ENCODE measurements at regions not wholly inside any gene's neighbourhood (a gene's known extent, or its start where the extent isn't known, plus 50 kb on each side); places are given as distances from the start of the nearest gene placed in this dataset.
A peak's percentile ranks its signal among the peaks of the same experiment; 100 is the strongest.

GRCh38 chr6:21666853-21667681, 73.5 kb downstream of the SOX4 start:
- Histone ChIP-seq H3K4me1 (no peaks in the 10 kb centered on the region), H3K9me3 (no peaks in the 10 kb centered on the region), H3K27ac (peak overlapping the region; percentile 86 to 93), H3K4me3 (peak overlapping the region; percentile 41 to 94 (median 76)), H3K36me3 (no peaks in the 10 kb centered on the region), H3K27me3 (no peaks in the 10 kb centered on the region)
- DNase-seq (ENCODE audit: low spot score in 2 of 2), result peak in 1 of 2 donors; percentile 50
- intact Hi-C loops (cut with DNase I; ENCODE audit: low total_unique reads), result no loop called here
- TF ChIP-seq, protein P1, sequence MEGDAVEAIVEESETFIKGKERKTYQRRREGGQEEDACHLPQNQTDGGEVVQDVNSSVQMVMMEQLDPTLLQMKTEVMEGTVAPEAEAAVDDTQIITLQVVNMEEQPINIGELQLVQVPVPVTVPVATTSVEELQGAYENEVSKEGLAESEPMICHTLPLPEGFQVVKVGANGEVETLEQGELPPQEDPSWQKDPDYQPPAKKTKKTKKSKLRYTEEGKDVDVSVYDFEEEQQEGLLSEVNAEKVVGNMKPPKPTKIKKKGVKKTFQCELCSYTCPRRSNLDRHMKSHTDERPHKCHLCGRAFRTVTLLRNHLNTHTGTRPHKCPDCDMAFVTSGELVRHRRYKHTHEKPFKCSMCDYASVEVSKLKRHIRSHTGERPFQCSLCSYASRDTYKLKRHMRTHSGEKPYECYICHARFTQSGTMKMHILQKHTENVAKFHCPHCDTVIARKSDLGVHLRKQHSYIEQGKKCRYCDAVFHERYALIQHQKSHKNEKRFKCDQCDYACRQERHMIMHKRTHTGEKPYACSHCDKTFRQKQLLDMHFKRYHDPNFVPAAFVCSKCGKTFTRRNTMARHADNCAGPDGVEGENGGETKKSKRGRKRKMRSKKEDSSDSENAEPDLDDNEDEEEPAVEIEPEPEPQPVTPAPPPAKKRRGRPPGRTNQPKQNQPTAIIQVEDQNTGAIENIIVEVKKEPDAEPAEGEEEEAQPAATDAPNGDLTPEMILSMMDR (IDR thresholded peaks at IDR 0.05), result no peak

DNA sequence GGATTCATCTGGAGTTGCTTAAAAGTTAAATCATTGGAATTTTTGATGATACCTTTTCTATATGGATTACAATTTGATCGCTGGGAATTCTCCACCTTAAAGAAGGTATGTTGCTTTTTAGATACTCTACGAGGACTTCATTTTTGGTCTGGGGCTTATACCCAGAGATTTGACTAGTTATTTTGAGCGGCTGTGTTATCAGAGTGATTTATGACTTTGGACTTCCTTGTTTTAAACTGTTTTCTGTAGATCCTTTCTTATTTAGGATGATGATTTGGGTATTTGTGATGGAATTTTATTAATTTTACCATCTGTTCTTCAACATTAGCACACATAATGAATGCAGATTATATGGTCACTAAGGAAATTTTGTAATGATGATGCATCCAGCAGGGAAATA, 75.2 kb downstream of the SOX4 start:
- Histone ChIP-seq H3K27me3 (no peaks in the 10 kb centered on the region), H3K9me3 (no peaks in the 10 kb centered on the region), H3K36me3 (no peaks in the 10 kb centered on the region), H3K27ac (peak overlapping the region in 1 of 2 donors; percentile 8), H3K4me1 (no peaks in the 10 kb centered on the region), H3K4me3 (peak overlapping the region in 1 of 3 donors; percentile 94)
- intact Hi-C loops (cut with DNase I; ENCODE audit: low total_unique reads), result no loop called here
- TF ChIP-seq, protein P1 (IDR thresholded peaks at IDR 0.05), result no peak
- TF ChIP-seq POLR2A (IDR thresholded peaks at IDR 0.05), result no peak
- TF ChIP-seq POLR2AphosphoS5 (IDR thresholded peaks at IDR 0.05), result no peak
- no peak for DNase-seq (ENCODE audit: low spot score in 2 of 2)

DNA sequence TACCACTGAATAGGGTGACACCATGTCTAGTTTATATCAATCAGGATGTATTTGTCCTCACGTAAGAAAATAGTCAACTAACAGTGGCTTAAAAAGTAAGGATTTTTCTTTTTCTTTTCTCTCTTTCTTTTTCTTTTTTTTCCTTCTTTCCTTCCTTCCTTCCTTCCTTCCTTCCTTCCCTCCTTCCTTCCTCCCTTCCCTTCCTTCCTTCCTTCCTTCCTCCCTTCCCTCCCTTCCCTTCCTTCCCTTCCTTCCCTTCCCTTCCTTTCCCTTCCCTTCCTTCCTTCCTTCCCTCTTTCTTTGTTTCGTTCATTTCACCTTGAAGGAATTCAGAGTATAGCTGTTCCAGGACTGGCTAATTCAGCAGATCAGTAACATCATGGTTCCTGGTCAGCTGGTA, 83.2 kb downstream of the SOX4 start:
- TF ChIP-seq, protein P1 (IDR thresholded peaks at IDR 0.05), result no peak
- no peak for TF ChIP-seq POLR2A (IDR thresholded peaks at IDR 0.05)
- no peak for TF ChIP-seq POLR2AphosphoS5 (IDR thresholded peaks at IDR 0.05)
- H3K4me1 ChIP-seq, result no peaks in the 10 kb centered on the region
- H3K27ac ChIP-seq, result no peak overlapping the region
- no peak for DNase-seq (ENCODE audit: low spot score in 2 of 2)
- H3K9me3 ChIP-seq, result no peaks in the 10 kb centered on the region
- H3K4me3 ChIP-seq, result no peak overlapping the region
- H3K27me3 ChIP-seq, result no peaks in the 10 kb centered on the region
- intact Hi-C loops (cut with DNase I; ENCODE audit: low total_unique reads), result no loop called here
- no peaks in the 10 kb centered on the region for H3K36me3 ChIP-seq

- Histone ChIP-seq H3K4me1 (no peaks in the 10 kb centered on the region), H3K9me3 (no peaks in the 10 kb centered on the region), H3K27me3 (no peaks in the 10 kb centered on the region), H3K4me3 (no peak overlapping the region), H3K27ac (peak overlapping the region; percentile 82 to 90), H3K36me3 (no peaks in the 10 kb centered on the region)
- TF ChIP-seq, protein P1 (IDR thresholded peaks at IDR 0.05), result no peak
- TF ChIP-seq POLR2AphosphoS5 (IDR thresholded peaks at IDR 0.05) (no peak), POLR2A (IDR thresholded peaks at IDR 0.05) (no peak)
- intact Hi-C loops (cut with DNase I; ENCODE audit: low total_unique reads), result no loop called here
- DNase-seq (ENCODE audit: low spot score in 2 of 2), result no peak
Observed at GRCh38 chr6:21678990-21679389, 85.4 kb downstream of the SOX4 start.

GRCh38 chr6:21679761-21680265, 86.3 kb downstream of the SOX4 start:
- H3K9me3 ChIP-seq, result no peaks in the 10 kb centered on the region
- no peaks in the 10 kb centered on the region for H3K4me1 ChIP-seq
- no peak overlapping the region for H3K4me3 ChIP-seq
- intact Hi-C loops (cut with DNase I; ENCODE audit: low total_unique reads), result no loop called here
- no peaks in the 10 kb centered on the region for H3K36me3 ChIP-seq
- no peak for DNase-seq (ENCODE audit: low spot score in 2 of 2)
- no peaks in the 10 kb centered on the region for H3K27me3 ChIP-seq
- H3K27ac ChIP-seq, result peak overlapping the region; percentile 82 to 90
- TF ChIP-seq POLR2AphosphoS5 (IDR thresholded peaks at IDR 0.05), result peak in 1 of 3 donors; percentile 33
- no peak for TF ChIP-seq POLR2A (IDR thresholded peaks at IDR 0.05)
- TF ChIP-seq, protein P1 (IDR thresholded peaks at IDR 0.05), result no peak

All from breast epithelium (tissue), 4 donors.